IPS-NIHi7 (cell line): ENCODE measurements at regions not wholly inside any gene's neighbourhood (a gene's known extent, or its start where the extent isn't known, plus 50 kb on each side); places are given as distances from the start of the nearest gene placed in this dataset.
"Not testable (repeated sequence)": the region's sequence is repeated elsewhere in the genome, so short reads cannot be mapped to it uniquely, and the experiment has no call there.

ENCODE experiments used
- DNase-seq: peaks from one replicate; pipeline ENCODE4 v3.0.0; 2012; ENCODE audit warnings: mixed read lengths; ENCODE audit errors: extremely low spot score

DNA sequence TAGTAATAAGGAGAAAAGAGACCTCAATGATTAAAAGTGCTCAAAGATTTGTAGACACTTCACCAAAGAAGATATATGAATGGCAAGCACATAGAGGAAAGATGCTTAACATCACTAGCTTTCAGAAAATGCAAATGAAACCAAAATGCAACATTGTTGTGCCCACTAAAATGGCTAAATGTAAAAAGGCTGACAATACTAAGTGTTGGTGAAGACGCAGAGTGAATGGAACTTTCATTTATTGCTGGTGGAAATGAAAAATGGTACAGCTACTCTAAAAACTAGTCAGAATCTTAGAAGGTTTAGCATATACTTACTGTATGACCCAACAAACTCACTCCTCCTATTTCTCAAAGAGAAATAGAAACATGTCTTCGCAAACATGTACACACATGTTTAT lies 212.9 kb upstream of the PITRM1 start:
- DNase-seq, result no peak

DNA sequence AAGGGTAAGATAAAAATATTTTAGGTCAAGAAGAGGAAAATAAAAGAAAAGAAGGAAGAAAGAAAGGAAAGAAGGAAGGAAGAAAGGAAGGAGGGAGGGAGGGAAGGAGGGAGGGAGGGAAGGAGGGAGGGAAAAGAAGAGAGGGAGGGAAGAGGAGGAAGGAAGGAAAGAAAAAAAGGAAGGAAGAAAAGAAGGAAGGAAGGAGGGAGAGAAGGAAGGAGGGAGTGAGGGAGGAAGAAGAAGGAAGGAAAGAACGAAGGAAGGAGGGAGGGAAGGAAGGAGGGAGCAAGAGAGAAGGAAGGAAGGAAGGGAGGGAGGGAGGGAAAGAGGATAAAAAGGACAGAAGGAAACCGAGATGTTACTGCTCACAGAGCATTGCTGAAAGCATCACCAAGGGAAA lies 209.5 kb upstream of the PITRM1 start:
- no peak for DNase-seq

DNA sequence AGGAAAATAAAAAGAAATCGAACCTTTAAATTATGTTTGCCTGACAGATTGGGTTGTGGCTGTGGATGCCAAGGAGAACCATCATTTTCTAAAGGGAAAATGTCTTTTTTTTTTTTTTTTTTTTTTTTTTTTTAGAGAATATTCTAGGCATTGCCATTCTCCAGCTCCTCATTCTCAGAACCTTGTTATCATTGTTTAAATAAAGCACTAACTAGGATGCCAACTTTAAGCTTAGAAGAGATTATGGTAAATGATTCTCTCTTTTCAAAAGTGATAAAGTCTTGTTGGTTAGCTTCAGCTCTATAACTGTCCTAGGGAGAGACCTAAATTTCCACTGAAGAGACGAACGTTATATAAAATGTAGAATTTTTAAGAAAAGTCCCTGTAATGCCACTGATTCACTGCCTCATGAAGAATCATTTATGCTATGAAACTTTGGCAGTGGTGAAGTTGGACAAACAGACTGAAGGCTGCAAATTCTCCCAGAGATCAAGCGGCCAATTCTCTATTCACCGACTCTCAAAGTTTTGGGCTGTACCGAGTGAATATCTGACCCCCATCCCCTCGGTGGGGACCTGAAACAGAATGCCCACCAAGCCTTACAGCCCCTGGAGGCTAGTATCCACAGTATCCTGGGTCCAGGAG lies 207.9 kb upstream of the PITRM1 start:
- DNase-seq, result no peak

DNA sequence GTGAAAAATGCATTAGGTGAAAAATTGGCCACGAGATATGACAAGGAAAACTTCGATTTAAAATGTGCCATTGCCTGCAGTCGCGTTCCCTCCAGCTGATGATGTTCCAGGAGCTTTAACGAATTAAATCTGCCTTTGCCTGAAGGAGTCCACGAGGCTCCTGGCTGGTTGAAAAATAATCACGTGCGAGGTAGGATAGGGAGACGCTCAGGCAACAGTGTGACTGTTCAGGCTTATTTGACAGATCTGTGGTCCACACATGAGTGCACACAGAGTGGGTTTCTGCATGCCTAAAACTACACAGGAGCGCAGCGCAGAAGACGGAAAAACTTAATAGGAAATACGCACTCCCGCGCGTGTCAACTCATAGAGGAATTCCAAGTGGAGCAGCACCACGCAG lies 204.0 kb upstream of the PITRM1 start:
- no peak for DNase-seq

DNA sequence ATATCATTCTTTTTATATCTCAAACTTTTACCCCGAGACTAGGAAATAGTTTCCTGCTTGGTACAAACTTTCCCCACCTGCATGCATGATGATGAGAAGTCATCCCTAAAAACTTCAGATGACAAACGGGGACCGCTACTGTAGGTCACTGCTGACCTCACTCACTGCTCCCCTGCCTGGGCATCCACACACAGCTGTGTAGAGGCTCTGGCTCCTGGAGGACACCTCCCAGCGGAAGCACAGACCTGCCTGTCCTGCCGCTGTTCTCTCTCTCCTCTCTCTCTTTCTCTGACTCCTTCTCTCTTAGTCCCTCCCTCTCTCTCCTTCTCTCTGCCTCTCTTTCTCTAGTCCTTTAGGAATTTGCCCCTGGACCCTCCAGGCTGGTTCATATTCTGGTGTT lies 202.9 kb upstream of the PITRM1 start:
- no peak for DNase-seq

DNA sequence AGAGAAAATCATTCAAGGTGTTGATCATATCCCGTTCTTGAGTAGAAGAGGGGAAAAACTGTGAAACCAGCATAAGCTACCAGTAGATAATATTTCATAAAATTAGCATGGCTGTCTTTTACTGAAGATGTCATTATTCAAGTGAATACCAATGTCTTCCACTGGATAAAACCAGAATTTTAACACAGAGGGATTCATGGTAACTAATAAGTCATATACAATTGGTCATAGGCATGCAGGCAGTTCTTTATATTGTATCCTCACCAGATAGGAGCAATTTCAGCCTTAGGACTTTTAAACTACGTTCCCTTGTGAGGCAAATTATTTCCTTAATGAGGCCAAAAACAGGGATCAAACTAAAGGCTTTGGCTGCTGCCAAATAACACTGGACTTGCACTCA lies 202.3 kb upstream of the PITRM1 start:
- no peak for DNase-seq

DNA sequence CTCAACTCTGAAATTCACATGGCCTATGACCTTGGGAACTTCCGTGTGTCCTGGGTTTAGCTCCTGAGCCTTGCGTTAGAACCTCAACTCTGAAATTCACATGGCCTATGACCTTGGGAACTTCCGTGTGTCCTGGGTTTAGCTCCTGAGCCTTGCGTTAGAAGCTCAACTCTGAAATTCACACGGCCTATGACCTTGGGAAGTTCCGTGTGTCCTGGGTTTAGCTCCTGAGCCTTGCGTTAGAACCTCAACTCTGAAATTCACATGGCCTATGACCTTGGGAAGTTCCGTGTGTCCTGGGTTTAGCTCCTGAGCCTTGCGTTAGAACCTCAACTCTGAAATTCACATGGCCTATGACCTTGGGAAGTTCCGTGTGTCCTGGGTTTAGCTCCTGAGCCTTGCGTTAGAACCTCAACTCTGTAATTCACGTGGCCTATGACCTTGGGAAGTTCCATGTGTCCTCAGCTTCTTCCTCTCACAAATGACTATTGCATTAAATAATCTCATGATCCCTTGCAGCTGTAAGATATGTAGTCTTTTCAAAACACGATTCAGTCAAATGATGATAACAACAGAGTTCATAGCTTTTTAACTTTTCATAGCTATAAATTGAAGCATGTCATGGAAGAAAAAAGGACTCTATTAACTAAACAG lies 200.9 kb upstream of the PITRM1 start:
- DNase-seq, result not testable (repeated sequence)

DNA sequence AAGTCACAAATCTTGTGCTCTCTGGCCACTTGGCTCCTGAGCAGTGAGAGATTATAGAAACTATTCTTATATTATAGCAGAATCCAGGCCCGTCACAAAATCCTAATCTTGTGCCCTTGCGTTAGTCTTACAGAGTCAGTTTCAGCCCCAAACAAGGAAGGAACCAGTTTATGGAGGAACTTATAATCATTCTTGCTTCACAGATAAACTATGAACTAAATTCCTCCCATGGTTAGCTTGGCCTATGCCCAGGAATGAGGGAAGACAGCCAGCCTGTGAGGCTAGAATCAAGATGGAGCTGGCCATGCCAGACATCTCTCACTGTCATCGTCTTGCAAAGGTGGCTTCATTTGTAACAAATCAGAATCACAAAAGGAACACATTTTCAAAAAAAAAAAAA lies 199.7 kb upstream of the PITRM1 start:
- no peak for DNase-seq

DNA sequence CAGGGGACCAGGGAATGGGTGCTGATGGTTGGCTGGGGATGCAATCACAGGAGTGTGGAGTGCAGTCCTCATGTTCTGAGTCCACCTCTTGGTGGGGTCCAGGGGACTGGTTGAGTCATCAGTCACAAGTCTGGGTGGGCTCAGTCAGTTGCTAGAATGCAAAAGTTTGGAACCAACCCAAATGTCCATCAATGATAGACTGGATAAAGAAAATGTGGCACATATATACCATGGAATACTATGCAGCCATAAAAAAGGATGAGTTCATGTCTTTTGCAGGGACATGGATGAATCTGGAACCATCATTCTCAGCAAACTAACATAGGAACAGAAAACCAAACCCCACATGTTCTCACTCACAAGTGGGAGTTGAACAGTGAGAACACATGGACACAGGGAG lies 199.0 kb upstream of the PITRM1 start:
- DNase-seq, result not testable (repeated sequence)

DNA sequence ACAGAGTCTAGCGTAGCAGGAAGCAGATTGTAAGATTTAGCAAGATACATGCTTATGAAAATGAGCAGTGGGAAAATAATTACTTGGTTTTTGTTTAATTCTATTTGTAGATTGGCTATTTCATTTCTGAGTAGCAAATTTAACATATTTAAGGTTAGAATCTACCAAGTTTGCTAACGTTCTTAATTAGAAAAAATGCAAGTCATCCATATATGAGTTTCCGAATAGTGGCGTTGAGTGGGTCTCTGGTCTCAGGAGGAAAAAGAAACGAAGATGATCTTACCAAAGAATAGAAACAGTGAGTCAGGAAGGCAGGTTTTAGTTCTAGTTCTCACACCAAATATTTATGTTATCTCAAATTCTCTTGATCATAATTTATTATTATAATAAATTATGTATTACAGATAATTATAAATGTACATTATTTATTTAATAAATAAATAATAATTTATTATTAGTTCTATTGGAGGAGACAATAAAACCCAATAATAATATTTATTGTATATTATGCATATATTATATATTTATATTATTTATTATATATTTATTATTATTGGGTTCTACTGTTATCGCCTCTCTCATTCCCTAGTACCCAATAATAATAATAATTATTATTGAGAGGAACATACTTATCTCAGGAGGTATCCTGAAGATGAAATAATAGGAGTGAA lies 194.3 kb upstream of the PITRM1 start:
- no peak for DNase-seq

DNA sequence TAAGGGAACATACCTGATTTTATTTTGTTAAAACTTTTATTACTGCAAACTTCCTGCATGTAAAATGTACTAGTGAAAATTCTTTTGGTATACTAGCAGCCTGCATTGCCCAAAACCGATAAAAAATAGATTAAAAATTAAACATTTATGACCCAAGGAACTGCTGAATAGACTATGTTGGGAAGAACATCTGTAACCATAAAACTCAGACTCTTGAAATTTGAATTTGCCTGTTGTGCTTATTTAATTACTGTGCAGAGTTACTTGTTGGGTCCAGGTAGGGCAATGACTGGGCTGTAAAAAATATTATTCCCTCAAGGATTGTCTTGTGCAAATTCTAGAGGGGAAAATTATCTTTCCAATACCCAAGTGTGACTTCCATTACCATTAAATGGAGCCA lies 193.5 kb upstream of the PITRM1 start:
- no peak for DNase-seq

DNA sequence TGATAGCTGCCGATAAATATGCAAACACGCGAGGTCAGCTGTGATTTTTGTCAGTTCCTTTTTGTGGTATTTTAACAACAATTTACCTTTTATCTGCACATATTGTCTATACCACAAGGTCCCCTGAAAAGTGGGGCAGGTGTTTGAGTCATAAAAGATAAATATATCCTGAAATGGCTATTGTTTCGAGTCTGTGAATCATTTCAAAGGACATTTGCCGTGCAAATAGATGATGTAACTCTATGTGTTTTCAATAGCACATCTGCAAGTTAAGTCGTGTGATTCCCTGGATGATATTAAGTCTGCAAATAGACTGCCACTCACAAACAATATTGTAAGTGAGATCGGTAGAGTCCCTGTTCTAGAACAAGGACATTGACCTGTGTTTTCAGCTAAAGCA lies 193.0 kb upstream of the PITRM1 start:
- no peak for DNase-seq

DNA sequence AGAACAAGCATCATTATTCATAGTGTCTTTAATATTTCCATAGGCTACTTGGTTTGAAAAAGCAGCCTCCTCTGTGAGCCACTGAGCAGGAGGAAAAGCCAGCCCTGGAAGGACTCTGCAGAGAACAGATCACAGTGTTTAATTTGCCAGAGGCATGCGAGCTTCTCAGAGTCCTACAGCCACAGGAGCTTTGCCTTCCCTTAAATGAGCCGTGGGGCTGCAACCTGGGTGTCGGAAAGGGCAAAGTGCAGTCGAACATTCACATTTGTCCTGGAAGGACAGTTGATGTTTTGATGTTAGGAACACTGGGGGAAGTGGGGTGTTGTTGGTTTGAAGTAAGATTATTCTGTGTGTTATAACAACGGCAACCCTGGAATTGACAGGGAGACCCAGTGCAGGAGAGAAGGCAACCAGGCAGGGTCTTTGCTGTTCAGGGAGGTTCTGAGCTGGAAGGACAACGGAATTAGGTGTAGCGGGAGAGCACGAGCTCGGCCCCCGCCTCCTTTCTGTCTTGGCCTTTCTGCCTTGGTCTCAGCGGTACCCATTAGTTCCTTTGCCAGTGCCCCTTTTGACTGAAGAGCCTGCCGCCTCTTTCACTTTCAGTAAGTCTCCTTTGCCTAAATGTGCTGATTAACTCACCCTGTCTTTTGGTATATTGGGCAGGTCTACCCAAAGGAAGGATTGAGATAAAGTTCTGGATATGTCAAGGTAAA lies 192.3 kb upstream of the PITRM1 start:
- DNase-seq, result no peak

DNA sequence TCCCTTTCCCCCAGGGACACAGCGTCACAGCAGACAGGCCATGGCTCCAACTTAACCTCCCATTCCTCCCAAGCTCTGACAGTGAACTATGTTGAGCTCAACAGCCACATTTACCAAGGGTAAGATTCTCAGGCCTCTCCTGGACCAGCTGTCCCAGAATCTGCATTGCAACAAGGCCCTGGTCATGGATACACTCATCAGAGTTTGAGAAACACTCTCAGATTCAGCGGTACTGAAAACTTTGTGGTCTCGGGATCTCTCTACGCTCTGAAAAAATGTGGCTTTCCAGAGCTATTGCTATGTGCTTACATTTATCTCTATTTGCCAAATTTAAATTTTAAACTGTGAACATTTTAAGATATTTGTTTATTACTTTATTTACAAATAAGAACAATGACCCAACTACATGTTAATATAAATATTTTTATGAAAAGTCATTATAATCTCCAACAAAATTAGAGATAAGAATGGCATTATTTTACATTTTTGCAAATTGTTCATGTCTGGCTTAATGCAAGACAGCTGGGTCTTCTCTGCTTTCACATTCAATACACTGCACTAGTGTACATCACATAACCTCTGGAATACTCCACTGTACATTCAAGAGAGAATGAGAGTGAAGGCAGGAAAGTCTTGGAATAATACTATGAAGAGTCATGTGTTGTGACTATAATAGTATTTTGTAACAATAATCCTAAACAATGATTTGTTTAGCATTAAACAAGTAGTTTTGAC lies 190.9 kb upstream of the PITRM1 start:
- DNase-seq, result no peak

DNA sequence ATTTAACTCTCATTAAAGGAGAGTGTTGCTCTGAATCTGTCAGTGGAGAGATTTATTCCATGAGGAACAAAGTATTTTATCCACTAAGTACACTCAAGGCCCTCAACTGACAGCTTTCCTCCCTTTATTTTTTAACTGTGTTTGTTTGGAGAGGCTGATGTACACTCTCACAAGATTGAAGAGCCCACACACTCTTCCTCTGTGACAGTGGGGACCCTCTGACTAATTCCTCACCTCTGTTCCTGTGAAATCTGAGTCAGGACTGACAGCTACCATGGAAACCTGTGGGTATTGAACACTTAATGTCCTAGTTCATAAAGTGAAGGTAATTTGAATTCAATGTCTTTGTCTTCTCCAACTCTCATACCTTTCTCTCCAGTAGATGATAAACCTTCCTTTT lies 189.8 kb upstream of the PITRM1 start:
- DNase-seq, result no peak

DNA sequence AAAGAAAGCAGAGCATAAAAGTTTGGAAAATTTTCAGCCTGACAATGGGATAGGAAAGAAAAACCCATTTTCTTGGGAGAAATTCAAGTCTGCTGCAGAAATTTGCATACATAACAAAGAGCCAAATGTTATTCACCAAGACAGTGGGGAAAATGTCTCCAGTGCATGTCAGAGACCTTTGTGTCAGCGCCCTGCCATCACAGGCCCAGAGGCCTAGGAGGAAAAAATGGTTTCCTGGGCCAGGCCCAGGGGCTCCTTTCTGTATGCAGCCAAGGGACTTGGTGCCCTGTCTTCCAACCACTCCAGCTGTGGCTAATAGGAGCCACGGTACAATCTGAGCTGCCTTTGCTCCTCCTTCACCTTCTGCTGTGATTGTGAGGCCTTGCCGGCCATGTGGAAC lies 189.1 kb upstream of the PITRM1 start:
- DNase-seq, result no peak

DNA sequence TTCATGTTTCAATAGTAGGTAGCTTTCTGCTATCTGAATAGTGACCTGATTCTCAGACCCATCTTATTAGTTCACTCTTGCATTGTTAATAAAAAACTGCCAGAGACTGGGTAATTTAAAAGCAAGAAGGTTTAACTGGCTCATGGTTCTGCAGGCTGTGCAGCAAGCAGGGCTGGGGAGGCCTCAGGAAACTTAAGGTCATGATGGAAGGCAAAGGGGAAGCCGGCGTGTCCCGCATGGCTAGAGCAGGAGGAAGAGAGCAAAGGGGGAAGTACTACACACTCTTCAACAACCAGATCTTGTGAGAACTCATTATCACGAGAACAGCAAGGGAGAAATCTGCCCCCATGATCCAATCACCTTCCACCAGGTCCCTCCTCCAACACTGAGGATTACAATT lies 185.2 kb upstream of the PITRM1 start:
- no peak for DNase-seq

DNA sequence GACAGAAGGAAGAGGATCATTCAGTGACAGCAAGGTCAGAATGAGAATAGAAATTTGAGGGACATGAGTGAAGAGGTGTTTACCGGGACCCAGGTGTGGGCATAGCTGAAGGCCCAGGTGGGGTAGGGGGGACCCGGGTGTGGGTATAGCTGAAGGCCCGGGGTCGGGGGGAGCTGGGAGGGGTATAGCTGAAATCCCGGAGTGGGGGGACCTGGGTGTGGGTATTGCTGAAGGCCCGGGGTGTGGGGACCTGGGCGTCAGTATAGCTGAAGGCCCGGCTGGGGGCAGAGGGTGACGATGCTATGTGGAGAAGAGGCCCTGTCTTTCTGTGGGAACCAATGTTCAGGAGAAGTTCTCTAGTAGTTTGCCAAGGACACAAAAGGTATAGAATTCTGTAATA lies 183.0 kb upstream of the PITRM1 start:
- no peak for DNase-seq

DNA sequence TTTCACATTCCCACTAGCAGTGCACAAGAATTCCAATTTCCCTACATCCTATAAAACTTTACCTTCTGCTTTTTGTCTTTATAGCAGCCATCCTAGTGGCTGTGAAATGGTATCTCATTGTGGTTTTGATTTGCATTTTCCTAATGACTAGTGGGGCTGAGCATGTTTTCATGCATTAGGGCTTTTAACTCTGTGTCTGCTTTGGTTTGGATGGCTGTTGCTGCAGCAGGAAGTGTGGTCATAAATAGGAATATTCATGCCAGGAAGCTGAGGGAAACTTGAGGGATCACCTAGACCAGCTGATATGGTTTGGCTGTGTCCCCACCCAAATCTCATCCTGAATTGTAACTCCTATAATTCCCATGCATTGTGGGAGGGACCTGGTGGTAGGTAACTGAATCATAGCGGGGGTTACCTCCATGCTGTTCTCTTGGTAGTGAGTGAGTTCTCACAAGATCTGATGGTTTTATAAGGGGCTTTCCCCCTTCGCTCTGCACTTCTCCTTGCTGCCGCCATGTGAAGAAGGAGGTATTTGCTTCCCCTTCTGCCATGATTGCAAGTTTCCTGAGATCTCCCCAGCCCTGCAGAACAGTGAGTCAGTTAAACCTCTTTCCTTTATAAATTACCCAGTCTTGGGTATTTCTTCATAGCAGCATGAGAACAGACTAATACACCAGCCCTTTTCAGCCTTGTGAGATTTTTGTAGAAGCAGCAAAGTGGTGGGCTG lies 181.8 kb upstream of the PITRM1 start:
- no peak for DNase-seq

DNA sequence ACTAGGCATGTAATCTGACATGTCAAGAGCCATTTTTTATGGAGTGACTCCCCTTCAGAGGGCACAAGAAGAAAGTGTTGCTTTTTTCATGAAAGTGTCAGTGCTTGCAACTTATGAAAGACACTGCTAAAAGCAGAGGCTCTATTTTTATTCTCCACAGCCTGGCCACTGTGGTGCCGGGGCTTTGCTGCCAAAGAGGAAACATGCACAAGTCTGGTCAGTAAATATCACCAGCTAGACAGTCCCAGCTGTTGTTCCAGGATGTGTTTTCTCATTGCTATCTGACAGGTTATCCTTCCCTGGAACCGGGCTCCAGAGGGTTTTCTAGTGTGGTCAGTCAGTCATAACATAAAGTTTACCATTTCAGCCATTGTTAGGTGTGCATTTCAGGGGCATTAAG lies 180.7 kb upstream of the PITRM1 start:
- DNase-seq, result no peak

DNA sequence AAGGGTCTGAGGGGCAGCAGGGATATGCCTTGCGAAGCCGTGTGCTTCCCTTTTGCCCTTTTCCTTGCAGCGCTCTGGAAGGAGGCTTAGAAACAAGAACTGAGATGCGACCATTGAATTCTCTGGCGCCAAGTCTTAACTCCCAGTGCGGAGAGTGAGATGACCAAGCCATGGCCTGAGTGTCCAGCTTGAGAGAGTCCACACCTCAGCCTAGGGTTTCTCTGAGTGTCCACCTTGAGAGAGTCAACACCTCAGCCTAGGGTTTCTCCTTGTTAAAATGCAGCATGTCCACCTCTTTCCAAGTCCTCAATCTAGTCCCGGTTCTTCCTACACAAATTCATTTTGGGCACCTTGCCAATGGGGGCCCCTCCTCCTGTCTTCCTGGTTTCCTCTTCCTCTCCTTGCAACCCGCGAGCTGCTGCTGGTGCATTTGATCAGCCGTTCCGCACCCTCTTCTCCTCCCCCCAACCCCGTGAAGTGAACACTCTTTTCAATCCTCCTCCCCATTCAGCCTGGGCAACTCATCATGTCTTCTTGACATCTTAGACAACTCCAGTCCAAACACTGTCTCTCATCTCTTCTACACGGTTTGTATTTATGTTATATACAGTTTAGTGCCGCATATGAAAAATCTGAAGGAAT lies 178.2 kb upstream of the PITRM1 start:
- no peak for DNase-seq
